Colonic mucosa (tissue), 4 donors: ENCODE measurements at regions not wholly inside any gene's neighbourhood (a gene's known extent, or its start where the extent isn't known, plus 50 kb on each side); places are given as distances from the start of the nearest gene placed in this dataset.

Source experiments
- DNase-seq: peaks from one replicate; pipeline ENCODE4 v3.0.0-alpha.2; 2020
- H3K27ac ChIP-seq: fragments of 200-600 bp; one replicate; pipeline ENCODE4 v1.8.0; 2021
- H3K27me3 ChIP-seq: fragments of 200-600 bp; one replicate; pipeline ENCODE4 v1.8.0; 2021
- H3K36me3 ChIP-seq: fragments of 200-600 bp; one replicate; pipeline ENCODE4 v1.8.0; 2021
- H3K4me1 ChIP-seq: fragments of 200-600 bp; one replicate; pipeline ENCODE4 v1.8.0; 2021; ENCODE audit warnings: mild to moderate bottlenecking
- H3K4me3 ChIP-seq: fragments of 200-600 bp; one replicate; pipeline ENCODE4 v1.8.0; 2021
- H3K9ac ChIP-seq, 2 donors: one replicate each; pipeline ENCODE4 v1.7.0; 2013; ENCODE audit warnings: control low read depth in 2 of 2, low read depth in 2 of 2, low read length in 2 of 2
- H3K9me3 ChIP-seq: fragments of 200-600 bp; one replicate; pipeline ENCODE4 v1.8.0; 2021
- intact Hi-C: fragments of 100-400 bp; cut with DNase I; formaldehyde crosslinking; loops from one replicate; pipeline ENCODE4 v1.14.1; 2022
- TF ChIP-seq, protein P1 (sequence below): fragments of 200-600 bp; IDR thresholded peaks from one replicate; pipeline ENCODE4 v1.8.0; 2022; ENCODE audit warnings: antibody characterized with exemption, mild to moderate bottlenecking
- donor health status: healthy.
- donor health status: DM: no; HTN: no; CAD: no.
- donor health status: DM: no; HTN: no; CAD: no.

DNA sequence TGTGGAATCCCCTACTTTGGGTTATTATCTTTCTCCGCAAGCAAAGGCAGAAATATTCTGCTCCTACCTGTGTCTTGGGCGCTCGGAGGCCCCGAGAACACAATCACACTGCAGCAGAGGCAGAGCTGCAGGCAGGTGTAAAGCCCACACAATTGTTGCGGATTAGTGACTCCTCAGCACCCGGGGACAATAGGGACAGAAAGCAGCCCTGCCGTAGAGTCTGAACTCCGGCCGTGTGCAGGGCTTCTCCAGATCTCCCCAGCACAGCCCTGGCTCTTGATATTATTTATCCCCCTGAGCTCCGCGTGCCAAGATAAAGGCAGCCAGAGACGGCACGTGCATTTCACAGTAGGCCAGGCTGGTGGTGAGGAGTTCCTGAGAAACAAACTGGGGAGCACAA lies 229.2 kb downstream of the EN1 start:
- H3K9me3 ChIP-seq, result no peaks in the 10 kb centered on the region
- no peaks in the 10 kb centered on the region for H3K4me1 ChIP-seq
- TF ChIP-seq, protein P1, sequence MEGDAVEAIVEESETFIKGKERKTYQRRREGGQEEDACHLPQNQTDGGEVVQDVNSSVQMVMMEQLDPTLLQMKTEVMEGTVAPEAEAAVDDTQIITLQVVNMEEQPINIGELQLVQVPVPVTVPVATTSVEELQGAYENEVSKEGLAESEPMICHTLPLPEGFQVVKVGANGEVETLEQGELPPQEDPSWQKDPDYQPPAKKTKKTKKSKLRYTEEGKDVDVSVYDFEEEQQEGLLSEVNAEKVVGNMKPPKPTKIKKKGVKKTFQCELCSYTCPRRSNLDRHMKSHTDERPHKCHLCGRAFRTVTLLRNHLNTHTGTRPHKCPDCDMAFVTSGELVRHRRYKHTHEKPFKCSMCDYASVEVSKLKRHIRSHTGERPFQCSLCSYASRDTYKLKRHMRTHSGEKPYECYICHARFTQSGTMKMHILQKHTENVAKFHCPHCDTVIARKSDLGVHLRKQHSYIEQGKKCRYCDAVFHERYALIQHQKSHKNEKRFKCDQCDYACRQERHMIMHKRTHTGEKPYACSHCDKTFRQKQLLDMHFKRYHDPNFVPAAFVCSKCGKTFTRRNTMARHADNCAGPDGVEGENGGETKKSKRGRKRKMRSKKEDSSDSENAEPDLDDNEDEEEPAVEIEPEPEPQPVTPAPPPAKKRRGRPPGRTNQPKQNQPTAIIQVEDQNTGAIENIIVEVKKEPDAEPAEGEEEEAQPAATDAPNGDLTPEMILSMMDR, result no peak
- H3K9ac ChIP-seq, result no peak overlapping the region
- H3K27ac ChIP-seq, result no peak overlapping the region
- H3K36me3 ChIP-seq, result no peaks in the 10 kb centered on the region
- no peaks in the 10 kb centered on the region for H3K27me3 ChIP-seq
- DNase-seq, result no peak
- H3K4me3 ChIP-seq, result no peak overlapping the region
- intact Hi-C loops, result no loop called here

DNA sequence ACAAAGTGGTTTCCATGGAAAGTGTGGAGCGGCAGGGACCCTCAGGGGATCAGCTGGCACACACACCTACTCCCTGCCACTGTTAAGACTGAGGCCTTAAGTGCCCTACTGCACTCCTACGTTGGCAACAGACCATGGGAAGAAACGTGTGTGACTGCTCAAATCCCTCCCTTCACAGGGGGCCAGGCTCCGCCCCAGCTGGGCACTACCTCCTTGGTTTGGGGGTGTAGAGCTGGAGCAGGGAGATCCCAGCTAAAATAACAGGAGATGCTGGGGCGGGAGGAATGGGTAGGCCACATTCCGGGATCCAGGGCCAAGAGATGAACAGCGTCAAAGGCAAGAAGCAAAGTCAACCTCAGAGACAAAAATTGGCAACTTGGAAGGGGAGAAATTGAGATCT lies 231.0 kb downstream of the EN1 start:
- intact Hi-C loops, result no loop called here

DNA sequence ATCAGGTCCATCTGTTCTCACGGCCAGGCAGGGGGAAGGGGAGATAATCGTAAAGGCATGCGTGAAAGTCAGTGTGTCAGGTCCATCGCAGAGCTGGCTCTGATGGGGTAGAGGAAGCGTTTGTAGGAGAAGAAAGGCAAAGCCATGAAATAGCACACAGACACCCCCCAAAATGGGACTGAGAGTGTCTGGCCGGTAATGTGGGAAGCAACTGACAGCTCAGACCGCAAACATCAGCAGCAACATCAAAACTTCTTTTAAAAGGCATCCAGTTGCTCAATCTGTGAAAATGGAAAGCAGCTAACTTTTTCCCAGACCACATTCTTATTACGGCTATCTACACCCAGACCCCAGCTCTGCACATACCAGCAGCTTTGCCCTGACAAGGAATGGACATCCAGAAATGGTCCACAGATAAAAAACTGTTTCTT lies 232.6 kb downstream of the EN1 start:
- DNase-seq, result no peak
- no peak overlapping the region for H3K9ac ChIP-seq
- H3K4me3 ChIP-seq, result no peak overlapping the region
- no peaks in the 10 kb centered on the region for H3K9me3 ChIP-seq
- no peaks in the 10 kb centered on the region for H3K27me3 ChIP-seq
- no peak overlapping the region for H3K27ac ChIP-seq
- intact Hi-C loops, result no loop called here
- no peaks in the 10 kb centered on the region for H3K4me1 ChIP-seq
- no peaks in the 10 kb centered on the region for H3K36me3 ChIP-seq
- TF ChIP-seq, protein P1, result no peak

More for the DNA sequence above, 231.0 kb downstream of the EN1 start:
- Histone ChIP-seq H3K27ac (no peak overlapping the region), H3K36me3 (no peaks in the 10 kb centered on the region), H3K9me3 (no peaks in the 10 kb centered on the region), H3K4me3 (no peak overlapping the region), H3K27me3 (no peaks in the 10 kb centered on the region), H3K9ac (no peak overlapping the region), H3K4me1 (no peaks in the 10 kb centered on the region)
- TF ChIP-seq, protein P1, result no peak
- no peak for DNase-seq

DNA sequence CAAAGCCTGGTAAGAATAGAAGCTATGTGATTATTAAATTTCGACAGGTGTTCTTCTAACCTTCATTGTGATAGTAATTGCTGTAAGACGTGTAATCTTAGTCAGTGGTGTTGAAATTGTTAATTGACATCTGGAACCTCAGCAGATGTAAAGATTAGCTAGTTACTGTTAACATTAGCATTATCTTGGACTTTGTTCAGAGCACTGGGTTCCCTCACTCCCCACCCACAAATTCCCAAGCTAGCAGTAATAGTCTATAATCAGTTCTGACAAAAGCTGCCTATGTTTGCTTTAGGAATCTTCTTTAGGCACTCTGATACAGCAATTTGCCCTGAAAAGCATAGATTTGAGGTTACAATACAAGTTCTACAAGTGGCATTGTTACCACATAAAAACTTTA lies 233.7 kb downstream of the EN1 start:
- no peaks in the 10 kb centered on the region for H3K27me3 ChIP-seq
- TF ChIP-seq, protein P1, result no peak
- no peak overlapping the region for H3K27ac ChIP-seq

DNA sequence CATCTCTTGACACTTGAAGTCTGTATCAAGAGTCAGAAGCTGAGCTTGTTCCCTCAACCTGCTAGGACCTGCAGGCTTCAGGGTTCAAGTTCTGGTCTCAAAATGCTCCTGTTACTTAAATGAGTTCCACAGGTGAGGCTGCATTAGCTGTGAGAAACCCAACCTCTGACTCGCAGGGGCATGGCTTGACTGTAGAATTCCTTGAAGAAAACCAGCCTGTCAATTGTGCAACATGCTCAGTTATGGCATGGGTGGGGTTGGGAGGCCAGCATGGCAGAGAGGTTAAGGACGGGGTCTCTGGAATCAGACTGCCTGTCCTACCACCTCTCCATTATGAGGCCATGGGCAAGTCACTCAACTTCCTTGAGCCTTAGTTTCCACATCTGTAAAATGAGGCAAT lies 235.8 kb downstream of the EN1 start:
- Histone ChIP-seq H3K4me1 (no peaks in the 10 kb centered on the region), H3K36me3 (no peaks in the 10 kb centered on the region), H3K9me3 (no peaks in the 10 kb centered on the region), H3K27me3 (no peaks in the 10 kb centered on the region), H3K27ac (no peak overlapping the region), H3K9ac (no peak overlapping the region), H3K4me3 (no peak overlapping the region)
- DNase-seq, result no peak
- intact Hi-C loops, result no loop called here
- TF ChIP-seq, protein P1, result no peak

More for the DNA sequence above, 233.7 kb downstream of the EN1 start:
- H3K4me1 ChIP-seq, result no peaks in the 10 kb centered on the region
- H3K9ac ChIP-seq, result no peak overlapping the region
- intact Hi-C loops, result no loop called here
- no peaks in the 10 kb centered on the region for H3K36me3 ChIP-seq
- no peak for DNase-seq
- H3K9me3 ChIP-seq, result no peaks in the 10 kb centered on the region
- H3K4me3 ChIP-seq, result no peak overlapping the region

DNA sequence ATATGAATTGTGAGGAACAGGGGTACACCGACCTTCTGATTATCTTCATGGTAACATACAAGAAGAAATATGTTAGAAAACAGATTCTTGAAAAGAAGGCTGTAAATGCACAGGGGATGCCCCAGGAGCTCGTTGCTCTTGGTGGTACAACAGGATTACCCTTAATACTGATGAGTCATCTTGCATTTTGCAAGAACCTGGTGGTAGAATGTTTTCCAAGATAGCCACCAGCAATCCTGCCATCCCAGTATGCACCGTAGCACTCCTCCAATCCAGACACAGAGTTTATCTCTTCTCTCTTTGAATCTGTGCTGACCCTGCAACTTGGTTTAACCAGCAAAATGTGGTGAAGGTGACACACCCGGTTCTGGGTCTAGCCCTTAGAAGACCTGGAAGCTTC lies 238.3 kb downstream of the EN1 start:
- no peak overlapping the region for H3K4me3 ChIP-seq
- DNase-seq, result no peak
- H3K36me3 ChIP-seq, result no peaks in the 10 kb centered on the region
- intact Hi-C loops, result no loop called here
- H3K9me3 ChIP-seq, result no peaks in the 10 kb centered on the region
- TF ChIP-seq, protein P1, result no peak
- H3K4me1 ChIP-seq, result no peaks in the 10 kb centered on the region
- H3K9ac ChIP-seq, result no peak overlapping the region
- no peak overlapping the region for H3K27ac ChIP-seq
- H3K27me3 ChIP-seq, result no peaks in the 10 kb centered on the region
